ENCODE measurements at regions not wholly inside any gene's neighbourhood (a gene's known extent, or its start where the extent isn't known, plus 50 kb on each side); places are given as distances from the start of the nearest gene placed in this dataset.

- peak; percentile 72 to 75 for DNase-seq
Measured at GRCh38 chr2:136238286-136239078, 120.5 kb upstream of the CXCR4 start.

GRCh38 chr2:136236019-136236418 lies 118.1 kb upstream of the CXCR4 start:
- no peak for DNase-seq

- no peak for DNase-seq
Measured at GRCh38 chr2:136235546-136235945, 117.6 kb upstream of the CXCR4 start.

- DNase-seq = no peak
Measured at GRCh38 chr2:136234261-136234660, 116.3 kb upstream of the CXCR4 start.

- no peak for DNase-seq
Measured at GRCh38 chr2:136233298-136233697, 115.3 kb upstream of the CXCR4 start.

- no peak for DNase-seq
Measured at GRCh38 chr2:136232456-136233172, 114.7 kb upstream of the CXCR4 start.

GRCh38 chr2:136230464-136230863 lies 112.5 kb upstream of the CXCR4 start:
- no peak for DNase-seq

GRCh38 chr2:136226903-136227302 lies 109.0 kb upstream of the CXCR4 start:
- DNase-seq = no peak

GRCh38 chr2:136225950-136226835 lies 108.2 kb upstream of the CXCR4 start:
- DNase-seq = peak; percentile 41 to 79

- DNase-seq = no peak
Measured at GRCh38 chr2:136223274-136223673, 105.3 kb upstream of the CXCR4 start.

- DNase-seq = no peak
Measured at GRCh38 chr2:136222862-136223261, 104.9 kb upstream of the CXCR4 start.

- no peak for DNase-seq
Measured at GRCh38 chr2:136221026-136221425, 103.1 kb upstream of the CXCR4 start.

GRCh38 chr2:136219963-136220362 lies 102.0 kb upstream of the CXCR4 start:
- no peak for DNase-seq

- DNase-seq = no peak
Measured at GRCh38 chr2:136219341-136219740, 101.4 kb upstream of the CXCR4 start.

- no peak for DNase-seq
Measured at GRCh38 chr2:136217996-136218395, 100.0 kb upstream of the CXCR4 start.

GRCh38 chr2:136215908-136216472 lies 98.0 kb upstream of the CXCR4 start:
- no peak for DNase-seq

GRCh38 chr2:136215449-136215848 lies 97.5 kb upstream of the CXCR4 start:
- no peak for DNase-seq

GRCh38 chr2:136214307-136215200 lies 96.6 kb upstream of the CXCR4 start:
- DNase-seq = peak; percentile 11 to 54

- DNase-seq = no peak
Measured at GRCh38 chr2:136213836-136214235, 95.9 kb upstream of the CXCR4 start.

GRCh38 chr2:136212426-136213378 lies 94.8 kb upstream of the CXCR4 start:
- peak; percentile 37 to 57 for DNase-seq

GRCh38 chr2:136211701-136212100 lies 93.8 kb upstream of the CXCR4 start:
- no peak for DNase-seq

Measured in CD4-positive, alpha-beta T cell treated with Interleukin-1 beta for 1 hour (primary cell).